HFFc6 (cell line): ENCODE measurements at regions not wholly inside any gene's neighbourhood (a gene's known extent, or its start where the extent isn't known, plus 50 kb on each side); places are given as distances from the start of the nearest gene placed in this dataset.

Source experiments
- DNase-seq: peaks from one replicate; pipeline ENCODE4 v3.0.0-alpha.2; 2018
- H3K27ac Mint-ChIP-seq: 2 replicates; pipeline ENCODE4 v1.8.0; 2020; ENCODE audit warnings: mild to moderate bottlenecking, mixed read lengths
- H3K27me3 Mint-ChIP-seq: 2 replicates; pipeline ENCODE4 v1.8.0; 2021; ENCODE audit warnings: mild to moderate bottlenecking, moderate library complexity, mixed read lengths; ENCODE audit not compliant: insufficient read depth
- H3K36me3 Mint-ChIP-seq: 2 replicates; pipeline ENCODE4 v1.8.0; 2021; ENCODE audit warnings: low read depth, mixed read lengths
- H3K4me1 Mint-ChIP-seq: 2 replicates; pipeline ENCODE4 v1.8.0; 2020; ENCODE audit warnings: low read depth, mixed read lengths
- H3K4me3 Mint-ChIP-seq: 2 replicates; pipeline ENCODE4 v1.8.0; 2020; ENCODE audit warnings: mild to moderate bottlenecking, moderate library complexity, mixed read lengths
- H3K9me3 Mint-ChIP-seq: 2 replicates; pipeline ENCODE4 v1.8.0; 2020; ENCODE audit warnings: mild to moderate bottlenecking, mixed read lengths
- CTCF ChIP-seq: fragments of 200-600 bp; sonication (generic); IDR thresholded peaks from 2 replicates; pipeline ENCODE4 v1.5.0; 2021; ENCODE audit warnings: antibody characterized with exemption, mild to moderate bottlenecking

DNA sequence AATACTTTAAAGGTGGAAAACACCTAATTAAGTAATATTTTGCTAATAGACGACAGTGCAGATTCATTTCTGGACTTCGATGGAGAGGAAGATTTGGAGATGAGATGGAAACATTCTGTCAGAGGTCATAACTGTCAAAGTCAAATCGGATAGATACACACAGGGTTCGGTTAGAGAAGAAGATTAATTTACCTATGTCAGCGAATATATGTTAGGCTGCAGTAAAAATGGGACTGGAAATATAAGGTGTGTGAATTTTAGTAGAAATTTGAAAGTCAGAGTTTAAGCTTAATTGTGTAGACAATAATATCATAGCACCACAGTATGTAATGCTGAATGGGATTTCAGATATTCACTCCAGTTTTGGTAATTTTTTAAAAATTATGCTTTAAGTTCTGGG is 1020.3 kb upstream of the ACO1 start:
- no peak for TF ChIP-seq CTCF
- Mint-ChIP-seq H3K36me3 (no peaks in the 10 kb centered on the region), H3K9me3 (peaks cover 6% of the 10 kb centered on the region), H3K4me1 (no peaks in the 10 kb centered on the region), H3K4me3 (no peak overlapping the region), H3K27me3 (no peaks in the 10 kb centered on the region), H3K27ac (no peak overlapping the region)
- DNase-seq = no peak

DNA sequence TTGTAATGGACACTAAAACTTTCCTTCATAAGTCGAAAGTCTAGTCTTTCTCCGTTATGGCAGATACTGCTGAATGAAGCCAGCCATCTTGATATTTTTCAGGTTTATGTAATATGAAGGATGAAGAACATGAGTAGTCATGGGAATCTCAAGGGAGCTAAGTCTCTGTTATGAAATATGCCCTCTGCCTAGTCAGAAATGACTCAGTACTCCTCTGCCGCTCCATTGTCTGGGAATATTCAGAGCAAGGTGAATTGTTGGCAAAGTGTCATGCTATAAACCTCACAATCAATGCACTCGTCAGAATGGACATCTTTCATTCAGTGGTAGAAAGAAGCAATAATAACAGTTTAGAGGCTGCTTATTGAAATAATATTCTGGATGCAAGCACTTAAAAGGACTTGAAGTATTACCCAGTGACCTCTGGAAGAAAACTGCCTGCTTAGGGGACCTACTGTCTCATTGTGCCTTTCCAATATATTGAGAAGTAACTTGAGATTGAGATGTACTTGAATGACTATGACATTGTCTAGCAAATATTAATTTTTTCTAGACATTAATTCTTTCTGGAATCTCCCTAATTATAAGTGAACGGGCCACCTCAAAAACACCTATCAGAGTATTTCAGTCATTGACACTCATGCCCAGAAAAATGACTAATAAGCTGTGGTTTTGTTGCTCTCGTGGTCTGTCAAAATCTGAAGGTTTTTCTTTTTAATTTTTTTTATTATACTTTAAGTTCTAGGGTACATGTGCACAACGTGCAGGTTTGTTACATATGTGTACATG is 1011.5 kb upstream of the ACO1 start:
- no peaks in the 10 kb centered on the region for H3K36me3 Mint-ChIP-seq
- no peak overlapping the region for H3K4me3 Mint-ChIP-seq
- no peaks in the 10 kb centered on the region for H3K27me3 Mint-ChIP-seq
- no peaks in the 10 kb centered on the region for H3K4me1 Mint-ChIP-seq
- H3K27ac Mint-ChIP-seq = no peak overlapping the region
- no peak for TF ChIP-seq CTCF
- DNase-seq = no peak
- H3K9me3 Mint-ChIP-seq = peaks cover 30% of the 10 kb centered on the region

DNA sequence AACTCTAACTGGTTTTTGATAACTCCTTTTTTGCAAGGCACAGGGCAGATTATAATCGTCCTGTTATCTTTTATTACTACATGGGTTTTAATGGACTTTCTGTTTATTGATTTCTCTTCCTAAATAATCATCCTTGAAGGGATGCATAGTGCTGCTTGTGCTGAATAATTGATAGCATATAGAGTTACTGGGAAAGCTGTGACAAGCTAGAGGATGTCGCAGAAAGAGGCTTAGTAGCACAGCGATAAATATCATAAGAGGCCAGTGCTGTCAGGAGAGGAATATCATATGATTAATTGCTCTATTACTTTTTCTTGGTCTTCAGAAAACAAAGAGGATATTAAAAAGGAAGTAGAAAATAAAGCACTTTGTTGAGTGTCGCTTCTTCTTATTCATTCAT is 1007.1 kb upstream of the ACO1 start:
- Mint-ChIP-seq H3K27me3 (no peaks in the 10 kb centered on the region; the same call in 1 of the 2 replicates), H3K4me3 (no peak overlapping the region), H3K27ac (no peak overlapping the region), H3K9me3 (peaks cover 27% of the 10 kb centered on the region), H3K4me1 (no peaks in the 10 kb centered on the region), H3K36me3 (no peaks in the 10 kb centered on the region)
- DNase-seq = no peak
- TF ChIP-seq CTCF = no peak

DNA sequence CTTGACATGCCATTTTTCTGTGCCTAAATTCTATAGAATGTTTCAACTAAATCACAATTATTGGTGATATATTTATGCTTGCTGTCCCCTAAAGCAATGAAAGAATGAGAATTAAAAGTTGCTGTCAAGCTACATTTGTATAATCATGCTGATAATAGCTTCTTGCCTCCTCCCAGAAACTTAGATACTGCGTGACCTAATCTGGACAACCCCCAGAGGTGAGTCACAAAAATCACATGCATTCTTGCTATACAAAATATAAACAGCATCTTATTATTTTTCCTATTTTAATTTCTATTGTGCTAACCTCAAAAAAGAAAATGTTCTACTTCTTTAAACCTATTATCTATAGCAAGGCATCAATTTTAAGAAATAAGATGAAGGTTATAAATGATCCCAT is 995.8 kb upstream of the ACO1 start:
- Mint-ChIP-seq H3K27ac (no peak overlapping the region), H3K36me3 (no peaks in the 10 kb centered on the region), H3K9me3 (peaks cover 6% of the 10 kb centered on the region), H3K4me3 (no peak overlapping the region), H3K4me1 (no peaks in the 10 kb centered on the region), H3K27me3 (no peaks in the 10 kb centered on the region)
- TF ChIP-seq CTCF = no peak
- DNase-seq = no peak

- no peak for DNase-seq
- H3K36me3 Mint-ChIP-seq = no peaks in the 10 kb centered on the region
- H3K4me3 Mint-ChIP-seq = no peak overlapping the region
- no peaks in the 10 kb centered on the region for H3K4me1 Mint-ChIP-seq
- TF ChIP-seq CTCF = no peak
- no peak overlapping the region for H3K27ac Mint-ChIP-seq
- H3K9me3 Mint-ChIP-seq = peaks cover 6% of the 10 kb centered on the region
- H3K27me3 Mint-ChIP-seq = no peaks in the 10 kb centered on the region
Observed at GRCh38 chr9:31389075-31389474, 995.4 kb upstream of the ACO1 start.
